ENCODE measurements at regions not wholly inside any gene's neighbourhood (a gene's known extent, or its start where the extent isn't known, plus 50 kb on each side); places are given as distances from the start of the nearest gene placed in this dataset.

DNA sequence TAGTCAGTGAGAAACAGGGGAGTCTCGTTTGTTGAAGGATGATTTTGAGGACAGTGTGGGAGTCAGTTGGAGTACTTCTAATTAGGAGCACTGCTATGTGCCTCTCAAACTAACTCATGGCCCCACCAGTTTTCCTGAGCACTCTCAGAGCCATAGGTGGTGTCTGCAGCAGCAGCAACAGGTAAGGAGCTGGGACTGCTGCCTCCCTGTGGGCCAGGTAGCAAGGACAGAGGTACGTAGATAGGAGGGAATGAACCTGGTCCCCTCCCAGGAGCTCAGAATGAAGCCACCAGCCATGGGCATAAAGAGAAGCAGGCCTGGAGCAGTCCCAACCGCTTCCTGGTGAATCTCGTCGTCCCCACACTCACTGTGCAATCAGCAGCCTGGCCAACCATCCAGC lies 183.4 kb downstream of the BUD13 start:
- H3K4me3 ChIP-seq (ENCODE audit: low read depth, low read length): no peak overlapping the region
- TF ChIP-seq, protein P1, sequence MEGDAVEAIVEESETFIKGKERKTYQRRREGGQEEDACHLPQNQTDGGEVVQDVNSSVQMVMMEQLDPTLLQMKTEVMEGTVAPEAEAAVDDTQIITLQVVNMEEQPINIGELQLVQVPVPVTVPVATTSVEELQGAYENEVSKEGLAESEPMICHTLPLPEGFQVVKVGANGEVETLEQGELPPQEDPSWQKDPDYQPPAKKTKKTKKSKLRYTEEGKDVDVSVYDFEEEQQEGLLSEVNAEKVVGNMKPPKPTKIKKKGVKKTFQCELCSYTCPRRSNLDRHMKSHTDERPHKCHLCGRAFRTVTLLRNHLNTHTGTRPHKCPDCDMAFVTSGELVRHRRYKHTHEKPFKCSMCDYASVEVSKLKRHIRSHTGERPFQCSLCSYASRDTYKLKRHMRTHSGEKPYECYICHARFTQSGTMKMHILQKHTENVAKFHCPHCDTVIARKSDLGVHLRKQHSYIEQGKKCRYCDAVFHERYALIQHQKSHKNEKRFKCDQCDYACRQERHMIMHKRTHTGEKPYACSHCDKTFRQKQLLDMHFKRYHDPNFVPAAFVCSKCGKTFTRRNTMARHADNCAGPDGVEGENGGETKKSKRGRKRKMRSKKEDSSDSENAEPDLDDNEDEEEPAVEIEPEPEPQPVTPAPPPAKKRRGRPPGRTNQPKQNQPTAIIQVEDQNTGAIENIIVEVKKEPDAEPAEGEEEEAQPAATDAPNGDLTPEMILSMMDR (IDR thresholded peaks at IDR 0.05; ENCODE audit: borderline replicate concordance, insufficient read depth, low read depth, low read length): no peak

DNA sequence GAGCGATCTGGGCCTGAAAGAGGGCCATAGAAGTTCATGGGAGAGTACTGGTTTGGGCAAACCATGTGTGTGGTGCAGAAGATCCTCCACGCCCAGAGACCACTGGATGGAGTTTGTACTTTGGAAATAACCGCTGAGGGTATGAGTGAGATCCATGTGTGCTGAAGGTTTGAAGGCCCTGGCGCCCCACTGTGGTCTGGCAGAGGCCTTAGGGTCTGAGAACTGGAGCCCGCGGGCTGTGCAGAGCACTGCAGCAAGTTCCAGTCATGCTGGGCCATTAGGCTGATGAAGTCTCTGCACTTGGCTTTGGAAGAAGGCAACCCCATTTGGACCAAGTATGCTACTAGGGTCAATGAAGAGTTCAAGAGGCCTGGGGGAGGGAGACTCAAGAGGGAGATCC lies 186.4 kb downstream of the BUD13 start:
- TF ChIP-seq, protein P1 (IDR thresholded peaks at IDR 0.05; ENCODE audit: borderline replicate concordance, insufficient read depth, low read depth, low read length): no peak
- no peak overlapping the region for H3K4me3 ChIP-seq (ENCODE audit: low read depth, low read length)

DNA sequence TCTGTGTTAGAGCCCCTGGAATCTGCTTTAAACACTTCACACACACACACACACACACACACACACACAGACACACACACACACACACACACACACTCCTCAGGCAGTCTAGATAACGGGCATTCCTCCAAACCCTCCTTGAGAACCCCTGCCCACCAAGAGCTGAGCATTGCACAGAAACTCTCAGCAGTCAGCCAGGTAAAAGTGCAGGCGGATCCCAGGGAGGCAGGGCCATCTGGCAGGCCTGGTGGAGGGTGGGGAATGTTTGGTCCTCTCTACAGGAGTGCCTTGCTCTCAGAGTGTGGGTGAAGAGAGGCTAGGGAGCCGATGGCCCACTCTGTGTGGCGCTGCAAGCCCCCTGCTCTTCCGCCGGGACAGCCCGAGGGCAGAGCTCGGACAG lies 190.2 kb downstream of the BUD13 start:
- TF ChIP-seq, protein P1 (IDR thresholded peaks at IDR 0.05; ENCODE audit: borderline replicate concordance, insufficient read depth, low read depth, low read length): no peak
- no peak overlapping the region for H3K4me3 ChIP-seq (ENCODE audit: low read depth, low read length)

DNA sequence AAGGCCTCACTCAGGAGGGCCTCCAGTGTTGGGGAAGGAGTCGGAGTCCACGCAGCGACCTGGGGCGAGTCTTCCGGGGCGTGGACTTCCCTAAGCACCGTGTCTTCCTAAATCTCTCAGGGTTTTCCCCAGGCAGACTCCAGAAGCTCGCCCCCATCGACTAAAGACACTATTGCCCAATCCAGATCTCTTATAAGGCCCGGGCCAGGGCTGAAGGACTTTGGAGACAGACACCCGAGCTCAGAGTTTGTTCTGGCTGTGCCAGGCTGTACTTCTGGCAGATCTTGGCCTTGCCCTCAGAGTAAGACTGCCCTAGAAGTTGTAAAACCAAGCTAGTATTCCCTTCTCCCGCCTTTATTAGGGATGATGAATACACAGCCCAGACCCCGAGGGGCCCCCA lies 191.4 kb downstream of the BUD13 start:
- no peak overlapping the region for H3K4me3 ChIP-seq (ENCODE audit: low read depth, low read length)
- TF ChIP-seq, protein P1 (IDR thresholded peaks at IDR 0.05; ENCODE audit: borderline replicate concordance, insufficient read depth, low read depth, low read length): no peak

DNA sequence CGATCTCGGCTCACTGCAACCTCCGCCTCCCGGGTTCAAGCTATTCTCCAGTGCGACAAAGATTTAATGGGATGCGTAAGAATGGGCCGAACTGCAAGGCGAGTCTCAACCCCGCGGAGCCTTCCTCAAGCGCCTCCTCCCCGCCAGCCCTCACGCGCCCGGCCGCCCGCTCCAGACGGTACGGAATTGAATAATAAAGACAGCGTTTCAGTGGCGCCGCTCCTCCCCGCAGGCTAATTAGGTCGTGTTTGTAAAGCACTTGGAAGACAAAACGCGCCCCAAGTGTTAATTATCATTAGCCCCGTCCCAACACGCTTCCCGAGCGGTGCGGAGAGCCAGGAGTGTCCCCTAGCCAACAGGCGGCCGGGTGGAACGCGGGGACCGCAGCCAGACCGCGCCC lies 192.0 kb downstream of the BUD13 start:
- no peak overlapping the region for H3K4me3 ChIP-seq (ENCODE audit: low read depth, low read length)
- TF ChIP-seq, protein P1 (IDR thresholded peaks at IDR 0.05; ENCODE audit: borderline replicate concordance, insufficient read depth, low read depth, low read length): no peak

DNA sequence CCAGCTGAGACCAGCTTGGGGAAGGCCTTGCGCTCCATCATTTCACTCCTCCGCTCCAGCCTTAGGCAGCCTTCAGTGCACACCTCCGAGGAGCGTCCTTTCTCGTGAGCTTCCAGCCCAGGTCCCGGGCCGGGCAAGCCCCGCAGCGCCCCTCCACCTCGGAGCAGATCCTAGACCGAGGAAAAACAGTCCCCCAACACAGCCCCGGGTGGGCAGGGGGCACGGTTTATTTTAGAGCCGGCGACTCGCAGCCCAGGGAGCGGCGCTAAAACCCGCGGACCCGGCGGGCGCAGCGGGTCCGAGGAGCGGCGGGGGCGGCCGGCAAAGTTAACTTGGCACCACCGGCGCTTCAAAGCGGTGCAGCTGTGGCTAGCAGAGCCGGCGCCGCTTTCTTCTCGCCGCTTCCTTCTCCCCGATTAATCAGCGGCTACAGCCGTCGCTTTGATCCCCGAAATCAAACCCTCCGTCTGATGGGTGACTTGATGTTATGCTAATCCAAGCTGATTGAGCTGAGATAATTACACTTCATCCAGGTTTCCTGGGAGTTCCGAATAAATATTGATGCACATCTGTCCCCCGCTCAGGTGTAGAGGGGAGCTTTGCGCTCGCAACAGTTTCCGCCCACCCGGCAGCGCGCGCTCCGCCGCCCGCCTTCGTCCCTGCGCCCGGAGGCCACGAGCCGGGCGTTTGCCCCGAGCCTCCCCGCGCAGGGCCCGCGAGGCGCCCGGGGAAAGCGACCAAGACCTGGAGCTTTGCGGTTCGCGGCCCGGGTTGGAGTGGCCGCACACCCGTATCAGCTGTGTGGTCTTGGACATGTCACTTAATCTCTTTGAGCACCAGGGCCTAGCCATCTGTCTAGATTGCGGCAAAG lies 192.7 kb downstream of the BUD13 start:
- no peak overlapping the region for H3K4me3 ChIP-seq (ENCODE audit: low read depth, low read length)
- TF ChIP-seq, protein P1 (IDR thresholded peaks at IDR 0.05; ENCODE audit: borderline replicate concordance, insufficient read depth, low read depth, low read length): no peak

DNA sequence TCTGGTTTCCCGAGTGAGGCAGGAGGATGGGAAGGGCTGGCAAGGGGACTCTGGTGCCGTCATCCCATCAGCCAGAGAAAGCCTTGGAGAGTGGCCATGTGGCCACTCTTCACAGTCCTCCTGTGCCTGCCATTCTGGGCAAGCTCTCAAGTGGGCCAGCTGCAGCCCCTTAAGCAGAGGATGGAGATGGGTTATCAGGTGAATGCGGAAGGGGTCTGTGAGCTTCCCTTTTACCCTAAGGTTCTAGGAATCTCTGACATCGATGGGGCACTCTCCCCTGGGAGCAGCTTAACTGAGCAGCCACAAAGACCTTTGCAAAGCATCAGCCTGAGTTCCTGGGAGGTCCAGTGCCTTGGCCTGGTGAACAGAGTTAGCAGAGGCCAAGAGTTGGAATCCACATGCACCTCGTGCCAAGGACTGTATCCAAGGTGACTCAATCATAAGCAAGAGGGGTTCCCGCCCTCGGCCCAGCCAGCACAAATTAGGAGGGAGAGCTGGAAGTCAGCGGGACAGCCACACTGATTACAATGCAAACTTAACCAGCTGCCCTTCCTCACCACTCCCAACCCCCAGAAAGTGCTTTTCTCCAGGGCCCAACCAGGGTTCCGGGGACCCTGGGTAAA lies 193.6 kb downstream of the BUD13 start:
- no peak overlapping the region for H3K4me3 ChIP-seq (ENCODE audit: low read depth, low read length)
- TF ChIP-seq, protein P1 (IDR thresholded peaks at IDR 0.05; ENCODE audit: borderline replicate concordance, insufficient read depth, low read depth, low read length): no peak

Data from GM12875 (cell line).